ENCODE measurements at regions not wholly inside any gene's neighbourhood (a gene's known extent, or its start where the extent isn't known, plus 50 kb on each side); places are given as distances from the start of the nearest gene placed in this dataset.

DNA sequence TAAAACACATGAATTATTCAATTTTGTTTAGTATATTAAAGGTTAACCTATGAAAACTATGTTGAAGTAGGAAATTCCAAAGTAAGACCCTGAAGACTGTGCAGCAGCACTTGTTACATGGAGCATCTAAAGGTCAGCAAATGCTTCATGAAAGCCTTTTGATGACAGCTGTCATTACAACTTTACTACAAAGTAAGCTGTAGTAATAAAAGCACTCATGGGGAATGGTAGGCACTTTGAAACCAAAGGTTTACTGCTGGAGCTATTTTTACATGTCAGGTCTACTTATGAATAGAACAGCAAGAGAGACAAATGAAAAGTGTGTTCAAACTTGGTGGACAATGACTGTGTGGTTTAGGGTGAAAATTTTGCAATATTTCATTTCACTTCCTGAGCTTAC lies 672.5 kb upstream of the PCDH20 start (continued):
- no peak for TF ChIP-seq EZH2 (IDR thresholded peaks at IDR 0.05; ENCODE audit: low read depth, unreplicated experiment)
- TF ChIP-seq ETS1 (IDR thresholded peaks at IDR 0.05) = no peak
- TF ChIP-seq, protein P1, sequence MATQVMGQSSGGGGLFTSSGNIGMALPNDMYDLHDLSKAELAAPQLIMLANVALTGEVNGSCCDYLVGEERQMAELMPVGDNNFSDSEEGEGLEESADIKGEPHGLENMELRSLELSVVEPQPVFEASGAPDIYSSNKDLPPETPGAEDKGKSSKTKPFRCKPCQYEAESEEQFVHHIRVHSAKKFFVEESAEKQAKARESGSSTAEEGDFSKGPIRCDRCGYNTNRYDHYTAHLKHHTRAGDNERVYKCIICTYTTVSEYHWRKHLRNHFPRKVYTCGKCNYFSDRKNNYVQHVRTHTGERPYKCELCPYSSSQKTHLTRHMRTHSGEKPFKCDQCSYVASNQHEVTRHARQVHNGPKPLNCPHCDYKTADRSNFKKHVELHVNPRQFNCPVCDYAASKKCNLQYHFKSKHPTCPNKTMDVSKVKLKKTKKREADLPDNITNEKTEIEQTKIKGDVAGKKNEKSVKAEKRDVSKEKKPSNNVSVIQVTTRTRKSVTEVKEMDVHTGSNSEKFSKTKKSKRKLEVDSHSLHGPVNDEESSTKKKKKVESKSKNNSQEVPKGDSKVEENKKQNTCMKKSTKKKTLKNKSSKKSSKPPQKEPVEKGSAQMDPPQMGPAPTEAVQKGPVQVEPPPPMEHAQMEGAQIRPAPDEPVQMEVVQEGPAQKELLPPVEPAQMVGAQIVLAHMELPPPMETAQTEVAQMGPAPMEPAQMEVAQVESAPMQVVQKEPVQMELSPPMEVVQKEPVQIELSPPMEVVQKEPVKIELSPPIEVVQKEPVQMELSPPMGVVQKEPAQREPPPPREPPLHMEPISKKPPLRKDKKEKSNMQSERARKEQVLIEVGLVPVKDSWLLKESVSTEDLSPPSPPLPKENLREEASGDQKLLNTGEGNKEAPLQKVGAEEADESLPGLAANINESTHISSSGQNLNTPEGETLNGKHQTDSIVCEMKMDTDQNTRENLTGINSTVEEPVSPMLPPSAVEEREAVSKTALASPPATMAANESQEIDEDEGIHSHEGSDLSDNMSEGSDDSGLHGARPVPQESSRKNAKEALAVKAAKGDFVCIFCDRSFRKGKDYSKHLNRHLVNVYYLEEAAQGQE (IDR thresholded peaks at IDR 0.05; ENCODE audit: unreplicated experiment) = no peak
- no peak for TF ChIP-seq STAT1 (IDR thresholded peaks at IDR 0.05; ENCODE audit: unreplicated experiment)
- TF ChIP-seq ZNF114 (CRISPR knock-in tag; IDR thresholded peaks at IDR 0.05) = no peak
- no peak for TF ChIP-seq CREB1 (CRISPR knock-in tag; IDR thresholded peaks at IDR 0.05; ENCODE audit: low read depth)

GRCh38 chr13:62087124-62087523 lies 671.5 kb upstream of the PCDH20 start:
- H3K4me1 Mint-ChIP-seq = peaks cover 13% of the 10 kb centered on the region
- H3K4me3 Mint-ChIP-seq = no peak overlapping the region
- H3K79me2 ChIP-seq (replicated peaks; ENCODE audit: insufficient read depth) = no peaks in the 10 kb centered on the region
- H3K27me3 ChIP-seq (ENCODE audit: insufficient read depth) = no peaks in the 10 kb centered on the region
- H3K4me1 ChIP-seq (ENCODE audit: insufficient read depth) = peaks cover 7% of the 10 kb centered on the region; the same call in 1 of the 2 replicates
- ATAC-seq (no peak), DNase-seq (ENCODE audit: low spot score) (no peak)
- no peak overlapping the region for H3K4me3 ChIP-seq
- H3K27me3 Mint-ChIP-seq (ENCODE audit: insufficient read depth, low read depth, poor library complexity) = no peaks in the 10 kb centered on the region
- no peaks in the 10 kb centered on the region for H3K36me3 Mint-ChIP-seq (ENCODE audit: low read depth)
- no peak overlapping the region for H3K27ac ChIP-seq (ENCODE audit: low read depth)
- no peaks in the 10 kb centered on the region for H3K9me3 Mint-ChIP-seq
- H3K4me2 ChIP-seq = no peak overlapping the region
- H3K9me2 ChIP-seq (ENCODE audit: insufficient read depth) = no peaks in the 10 kb centered on the region
- no peak overlapping the region for H3K27ac Mint-ChIP-seq
- H3K36me3 ChIP-seq (ENCODE audit: insufficient read depth) = no peaks in the 10 kb centered on the region
- H4K20me1 ChIP-seq (replicated peaks; ENCODE audit: insufficient read depth) = no peaks in the 10 kb centered on the region
- no peak overlapping the region for H2AFZ ChIP-seq
- H3F3A ChIP-seq (replicated peaks; ENCODE audit: low read depth) = no peaks in the 10 kb centered on the region
- TF ChIP-seq ZNF331 (CRISPR knock-in tag; IDR thresholded peaks at IDR 0.05; ENCODE audit: low read depth) = no peak
- no peak for TF ChIP-seq STAT1 (IDR thresholded peaks at IDR 0.05; ENCODE audit: unreplicated experiment)
- no peak for TF ChIP-seq CREB1 (CRISPR knock-in tag; IDR thresholded peaks at IDR 0.05; ENCODE audit: low read depth)
- TF ChIP-seq EZH2 (IDR thresholded peaks at IDR 0.05; ENCODE audit: low read depth, unreplicated experiment) = no peak
- no peak for TF ChIP-seq NANOG (IDR thresholded peaks at IDR 0.05; ENCODE audit: borderline replicate concordance)
- TF ChIP-seq ZNF114 (CRISPR knock-in tag; IDR thresholded peaks at IDR 0.05) = no peak
- TF ChIP-seq JUNB (IDR thresholded peaks at IDR 0.05; ENCODE audit: unreplicated experiment) = no peak
- TF ChIP-seq EZH2phosphoT487 (IDR thresholded peaks at IDR 0.05; ENCODE audit: unreplicated experiment) = no peak
- no peak for TF ChIP-seq ETS1 (IDR thresholded peaks at IDR 0.05)
- TF ChIP-seq, protein P2, sequence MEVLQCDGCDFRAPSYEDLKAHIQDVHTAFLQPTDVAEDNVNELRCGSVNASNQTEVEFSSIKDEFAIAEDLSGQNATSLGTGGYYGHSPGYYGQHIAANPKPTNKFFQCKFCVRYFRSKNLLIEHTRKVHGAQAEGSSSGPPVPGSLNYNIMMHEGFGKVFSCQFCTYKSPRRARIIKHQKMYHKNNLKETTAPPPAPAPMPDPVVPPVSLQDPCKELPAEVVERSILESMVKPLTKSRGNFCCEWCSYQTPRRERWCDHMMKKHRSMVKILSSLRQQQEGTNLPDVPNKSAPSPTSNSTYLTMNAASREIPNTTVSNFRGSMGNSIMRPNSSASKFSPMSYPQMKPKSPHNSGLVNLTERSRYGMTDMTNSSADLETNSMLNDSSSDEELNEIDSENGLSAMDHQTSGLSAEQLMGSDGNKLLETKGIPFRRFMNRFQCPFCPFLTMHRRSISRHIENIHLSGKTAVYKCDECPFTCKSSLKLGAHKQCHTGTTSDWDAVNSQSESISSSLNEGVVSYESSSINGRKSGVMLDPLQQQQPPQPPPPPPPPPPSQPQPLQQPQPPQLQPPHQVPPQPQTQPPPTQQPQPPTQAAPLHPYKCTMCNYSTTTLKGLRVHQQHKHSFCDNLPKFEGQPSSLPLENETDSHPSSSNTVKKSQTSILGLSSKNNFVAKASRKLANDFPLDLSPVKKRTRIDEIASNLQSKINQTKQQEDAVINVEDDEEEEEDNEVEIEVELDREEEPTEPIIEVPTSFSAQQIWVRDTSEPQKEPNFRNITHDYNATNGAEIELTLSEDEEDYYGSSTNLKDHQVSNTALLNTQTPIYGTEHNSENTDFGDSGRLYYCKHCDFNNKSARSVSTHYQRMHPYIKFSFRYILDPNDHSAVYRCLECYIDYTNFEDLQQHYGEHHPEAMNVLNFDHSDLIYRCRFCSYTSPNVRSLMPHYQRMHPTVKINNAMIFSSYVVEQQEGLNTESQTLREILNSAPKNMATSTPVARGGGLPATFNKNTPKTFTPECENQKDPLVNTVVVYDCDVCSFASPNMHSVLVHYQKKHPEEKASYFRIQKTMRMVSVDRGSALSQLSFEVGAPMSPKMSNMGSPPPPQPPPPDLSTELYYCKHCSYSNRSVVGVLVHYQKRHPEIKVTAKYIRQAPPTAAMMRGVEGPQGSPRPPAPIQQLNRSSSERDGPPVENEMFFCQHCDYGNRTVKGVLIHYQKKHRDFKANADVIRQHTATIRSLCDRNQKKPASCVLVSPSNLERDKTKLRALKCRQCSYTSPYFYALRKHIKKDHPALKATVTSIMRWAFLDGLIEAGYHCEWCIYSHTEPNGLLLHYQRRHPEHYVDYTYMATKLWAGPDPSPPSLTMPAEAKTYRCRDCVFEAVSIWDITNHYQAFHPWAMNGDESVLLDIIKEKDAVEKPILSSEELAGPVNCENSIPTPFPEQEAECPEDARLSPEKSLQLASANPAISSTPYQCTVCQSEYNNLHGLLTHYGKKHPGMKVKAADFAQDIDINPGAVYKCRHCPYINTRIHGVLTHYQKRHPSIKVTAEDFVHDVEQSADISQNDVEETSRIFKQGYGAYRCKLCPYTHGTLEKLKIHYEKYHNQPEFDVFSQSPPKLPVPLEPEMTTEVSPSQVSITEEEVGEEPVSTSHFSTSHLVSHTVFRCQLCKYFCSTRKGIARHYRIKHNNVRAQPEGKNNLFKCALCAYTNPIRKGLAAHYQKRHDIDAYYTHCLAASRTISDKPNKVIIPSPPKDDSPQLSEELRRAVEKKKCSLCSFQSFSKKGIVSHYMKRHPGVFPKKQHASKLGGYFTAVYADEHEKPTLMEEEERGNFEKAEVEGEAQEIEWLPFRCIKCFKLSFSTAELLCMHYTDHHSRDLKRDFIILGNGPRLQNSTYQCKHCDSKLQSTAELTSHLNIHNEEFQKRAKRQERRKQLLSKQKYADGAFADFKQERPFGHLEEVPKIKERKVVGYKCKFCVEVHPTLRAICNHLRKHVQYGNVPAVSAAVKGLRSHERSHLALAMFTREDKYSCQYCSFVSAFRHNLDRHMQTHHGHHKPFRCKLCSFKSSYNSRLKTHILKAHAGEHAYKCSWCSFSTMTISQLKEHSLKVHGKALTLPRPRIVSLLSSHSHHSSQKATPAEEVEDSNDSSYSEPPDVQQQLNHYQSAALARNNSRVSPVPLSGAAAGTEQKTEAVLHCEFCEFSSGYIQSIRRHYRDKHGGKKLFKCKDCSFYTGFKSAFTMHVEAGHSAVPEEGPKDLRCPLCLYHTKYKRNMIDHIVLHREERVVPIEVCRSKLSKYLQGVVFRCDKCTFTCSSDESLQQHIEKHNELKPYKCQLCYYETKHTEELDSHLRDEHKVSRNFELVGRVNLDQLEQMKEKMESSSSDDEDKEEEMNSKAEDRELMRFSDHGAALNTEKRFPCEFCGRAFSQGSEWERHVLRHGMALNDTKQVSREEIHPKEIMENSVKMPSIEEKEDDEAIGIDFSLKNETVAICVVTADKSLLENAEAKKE (CRISPR knock-in tag; IDR thresholded peaks at IDR 0.05) = no peak
- no peak for TF ChIP-seq POLR2AphosphoS5 (IDR thresholded peaks at IDR 0.05; ENCODE audit: low read depth)

Measured in GM23338 (cell line).